RWPE1 (cell line): ENCODE measurements at regions not wholly inside any gene's neighbourhood (a gene's known extent, or its start where the extent isn't known, plus 50 kb on each side); places are given as distances from the start of the nearest gene placed in this dataset.
A peak's percentile ranks its signal among the peaks of the same experiment; 100 is the strongest.

Experiments used
- CTCF ChIA-PET: fragments of 350-600 bp; sonication (Branson Sonifier 250); formaldehyde crosslinking; extraction: SDS; loops from one replicate; lab custom pipeline; 2021; lab: Yijun Ruan, JAX
- POLR2A ChIA-PET: fragments of 400-600 bp; formaldehyde crosslinking; extraction: SDS; loops from one replicate; lab custom pipeline; 2020; ENCODE audit warnings: antibody characterized with exemption; ENCODE audit not compliant: low non-redundant PET; lab: Yijun Ruan, JAX
- DNase-seq: peaks from one replicate; pipeline ENCODE4 v3.0.0; 2012; ENCODE audit warnings: low spot score
- H3K27ac ChIP-seq: fragments of 450-650 bp; 2 replicates; pipeline ENCODE4 v1.5.1; 2017
- TF ChIP-seq, protein P1 (sequence below): fragments of 450-650 bp; conservative IDR thresholded peaks from 2 replicates; pipeline ENCODE4 v1.5.1; 2017; ENCODE audit warnings: low read depth, mild to moderate bottlenecking

DNA sequence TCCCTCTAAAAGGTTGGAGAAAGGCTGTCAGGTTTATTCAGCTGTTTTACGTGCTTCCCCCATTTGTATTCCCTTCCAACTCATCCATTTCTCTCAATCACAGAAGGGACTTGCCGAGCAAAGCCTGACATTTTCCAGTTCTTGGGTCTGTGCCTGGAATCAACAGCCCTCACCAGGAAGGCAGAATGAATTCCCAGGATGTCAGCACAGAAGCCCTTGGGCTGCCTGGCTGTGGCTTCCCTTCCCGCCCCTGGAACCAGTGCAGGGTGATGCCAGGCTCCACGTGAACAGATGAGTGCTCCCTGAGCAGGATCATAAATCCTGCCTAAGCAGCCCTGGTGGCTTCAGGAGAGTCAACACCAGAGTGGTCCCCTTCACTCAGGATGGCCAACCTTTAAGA lies 86.1 kb upstream of the CD83 start:
- ChIA-PET CTCF (no interaction called here), POLR2A (no interaction called here)
- TF ChIP-seq, protein P1, sequence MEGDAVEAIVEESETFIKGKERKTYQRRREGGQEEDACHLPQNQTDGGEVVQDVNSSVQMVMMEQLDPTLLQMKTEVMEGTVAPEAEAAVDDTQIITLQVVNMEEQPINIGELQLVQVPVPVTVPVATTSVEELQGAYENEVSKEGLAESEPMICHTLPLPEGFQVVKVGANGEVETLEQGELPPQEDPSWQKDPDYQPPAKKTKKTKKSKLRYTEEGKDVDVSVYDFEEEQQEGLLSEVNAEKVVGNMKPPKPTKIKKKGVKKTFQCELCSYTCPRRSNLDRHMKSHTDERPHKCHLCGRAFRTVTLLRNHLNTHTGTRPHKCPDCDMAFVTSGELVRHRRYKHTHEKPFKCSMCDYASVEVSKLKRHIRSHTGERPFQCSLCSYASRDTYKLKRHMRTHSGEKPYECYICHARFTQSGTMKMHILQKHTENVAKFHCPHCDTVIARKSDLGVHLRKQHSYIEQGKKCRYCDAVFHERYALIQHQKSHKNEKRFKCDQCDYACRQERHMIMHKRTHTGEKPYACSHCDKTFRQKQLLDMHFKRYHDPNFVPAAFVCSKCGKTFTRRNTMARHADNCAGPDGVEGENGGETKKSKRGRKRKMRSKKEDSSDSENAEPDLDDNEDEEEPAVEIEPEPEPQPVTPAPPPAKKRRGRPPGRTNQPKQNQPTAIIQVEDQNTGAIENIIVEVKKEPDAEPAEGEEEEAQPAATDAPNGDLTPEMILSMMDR: no peak
- H3K27ac ChIP-seq: no peak overlapping the region
- DNase-seq: no peak

DNA sequence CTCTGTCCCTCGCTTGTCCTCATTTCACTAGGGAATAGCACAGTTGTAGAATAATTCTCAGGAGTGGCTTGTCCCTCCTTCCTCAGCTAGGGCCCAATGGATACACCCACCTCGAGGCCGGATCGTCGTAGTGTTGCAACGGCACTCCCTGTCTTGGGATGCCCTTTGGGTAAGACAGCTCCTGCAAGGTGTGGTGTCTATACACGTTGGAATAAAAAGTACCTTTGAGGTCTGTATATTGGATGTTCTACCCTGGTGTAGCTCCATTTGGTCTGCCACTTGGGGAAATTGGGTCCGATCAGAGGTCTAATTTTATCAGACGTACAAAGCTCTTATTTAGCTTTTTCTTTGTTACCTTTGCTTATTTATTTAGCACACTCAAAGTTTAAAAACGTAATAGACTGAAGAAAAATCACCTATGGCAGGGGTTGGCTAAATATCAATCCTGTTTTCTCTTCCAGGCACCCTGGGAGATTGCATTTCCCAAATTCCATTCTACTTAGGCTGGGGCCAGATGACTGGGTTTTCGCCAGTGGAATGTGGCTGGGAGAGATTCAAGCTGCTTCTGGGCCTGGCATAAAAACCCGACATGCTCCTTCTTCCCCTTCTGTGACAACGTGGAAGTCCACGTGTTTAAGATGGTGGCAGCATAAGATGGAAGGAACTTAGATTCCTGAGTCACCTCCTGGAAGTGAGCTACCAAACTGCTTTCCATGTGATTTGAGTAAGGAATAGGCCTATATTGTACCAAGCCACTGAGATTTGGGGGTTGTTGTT lies 82.3 kb upstream of the CD83 start:
- CTCF ChIA-PET: interaction anchor here (0.8 kb wide), 2 partner anchors 17 to 320 kb away, joined by 3 read pairs; no protein-coding TSS in a partner anchor
- no peak overlapping the region for H3K27ac ChIP-seq

DNA sequence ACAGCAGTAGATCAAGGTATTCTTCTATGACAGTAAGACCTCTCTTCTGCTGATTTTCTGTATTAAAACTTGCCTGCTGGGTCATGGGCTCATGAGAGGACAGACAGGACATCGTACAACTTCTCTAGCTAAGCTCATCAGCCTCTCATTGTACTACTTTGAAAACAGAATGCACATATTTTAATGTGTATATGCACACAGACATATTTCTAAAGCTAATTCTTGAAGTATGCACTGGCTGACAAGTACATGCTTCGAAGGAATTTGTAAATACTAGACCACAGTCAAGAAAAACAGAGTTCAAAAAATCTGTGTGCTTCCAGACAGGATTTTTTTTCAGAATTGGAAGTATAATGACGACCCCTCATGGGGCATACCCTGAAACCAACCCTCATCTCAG lies 81.7 kb upstream of the CD83 start:
- H3K27ac ChIP-seq: no peak overlapping the region
- POLR2A ChIA-PET: no interaction called here

More for the DNA sequence above, 82.3 kb upstream of the CD83 start:
- TF ChIP-seq, protein P1: no peak
- POLR2A ChIA-PET: no interaction called here
- DNase-seq: peak; percentile 18

DNA sequence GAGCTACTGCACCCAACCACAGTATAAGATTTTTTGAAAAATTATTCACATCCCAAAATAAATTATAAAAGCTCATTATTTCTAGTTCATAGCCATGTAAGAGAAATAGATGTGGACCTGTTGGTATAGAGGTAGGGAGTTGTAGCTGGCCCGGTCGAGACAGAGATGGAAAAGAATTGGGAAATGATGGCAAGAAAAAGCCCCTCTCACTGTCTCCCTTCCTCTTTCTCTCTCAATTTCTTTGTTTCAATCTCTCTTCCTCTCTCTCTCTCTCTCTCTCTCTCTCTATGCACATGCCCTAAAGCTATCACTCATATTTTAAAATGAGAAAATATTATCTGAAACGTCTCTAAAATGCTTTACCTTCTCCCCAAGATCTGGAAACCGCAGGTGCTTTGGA lies 80.7 kb upstream of the CD83 start:
- TF ChIP-seq, protein P1: no peak
- ChIA-PET CTCF (interaction anchor here (0.5 kb wide), 1 partner anchor 1399 kb away, joined by 4 read pairs; no protein-coding TSS in a partner anchor), POLR2A (no interaction called here)
- DNase-seq: no peak
- H3K27ac ChIP-seq: no peak overlapping the region

More for the DNA sequence above, 81.7 kb upstream of the CD83 start:
- TF ChIP-seq, protein P1: no peak
- CTCF ChIA-PET: no interaction called here
- no peak for DNase-seq

DNA sequence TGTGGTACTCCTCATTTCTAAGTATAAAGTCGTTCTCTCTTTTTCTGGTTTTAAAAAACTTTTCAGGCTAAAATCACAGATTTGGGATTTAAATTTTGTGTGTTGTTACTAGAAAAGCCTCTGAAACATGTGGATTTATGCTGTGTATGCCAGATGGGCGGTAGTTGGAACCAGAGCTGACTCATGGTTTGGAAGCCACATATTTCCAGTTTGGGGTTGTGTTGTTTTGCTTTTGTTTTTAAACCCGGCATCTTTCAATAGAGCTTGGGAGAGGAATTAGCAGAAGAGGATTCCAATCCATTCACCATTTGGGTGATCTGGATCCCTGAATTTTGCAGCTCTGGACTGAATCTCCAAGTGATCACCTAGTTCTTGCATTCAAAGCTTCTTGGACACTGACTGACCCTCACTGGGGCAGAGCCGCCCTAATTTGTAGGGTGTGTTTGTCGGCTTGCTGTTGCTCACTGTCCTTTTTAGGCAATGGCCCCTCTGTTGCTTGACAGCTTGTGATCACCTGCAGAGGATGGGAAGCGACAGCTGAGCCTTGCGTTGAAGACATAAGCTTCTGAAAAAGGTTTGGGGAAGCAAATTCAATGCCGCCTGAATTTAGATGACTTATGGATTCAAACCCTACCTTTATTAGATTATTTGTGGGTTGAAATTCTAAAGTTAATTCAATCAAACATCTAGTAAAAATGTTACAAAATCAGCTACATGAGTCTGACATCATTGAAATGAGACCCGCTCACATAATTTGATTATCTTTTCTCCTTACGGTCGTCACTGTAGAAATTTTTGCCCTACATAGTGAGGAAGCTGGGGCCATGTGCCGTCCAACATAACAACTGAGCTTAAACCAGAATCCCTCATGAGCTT lies 79.9 kb upstream of the CD83 start:
- TF ChIP-seq, protein P1: no peak
- no peak for DNase-seq
- ChIA-PET CTCF (no interaction called here), POLR2A (no interaction called here)
- H3K27ac ChIP-seq: no peak overlapping the region

DNA sequence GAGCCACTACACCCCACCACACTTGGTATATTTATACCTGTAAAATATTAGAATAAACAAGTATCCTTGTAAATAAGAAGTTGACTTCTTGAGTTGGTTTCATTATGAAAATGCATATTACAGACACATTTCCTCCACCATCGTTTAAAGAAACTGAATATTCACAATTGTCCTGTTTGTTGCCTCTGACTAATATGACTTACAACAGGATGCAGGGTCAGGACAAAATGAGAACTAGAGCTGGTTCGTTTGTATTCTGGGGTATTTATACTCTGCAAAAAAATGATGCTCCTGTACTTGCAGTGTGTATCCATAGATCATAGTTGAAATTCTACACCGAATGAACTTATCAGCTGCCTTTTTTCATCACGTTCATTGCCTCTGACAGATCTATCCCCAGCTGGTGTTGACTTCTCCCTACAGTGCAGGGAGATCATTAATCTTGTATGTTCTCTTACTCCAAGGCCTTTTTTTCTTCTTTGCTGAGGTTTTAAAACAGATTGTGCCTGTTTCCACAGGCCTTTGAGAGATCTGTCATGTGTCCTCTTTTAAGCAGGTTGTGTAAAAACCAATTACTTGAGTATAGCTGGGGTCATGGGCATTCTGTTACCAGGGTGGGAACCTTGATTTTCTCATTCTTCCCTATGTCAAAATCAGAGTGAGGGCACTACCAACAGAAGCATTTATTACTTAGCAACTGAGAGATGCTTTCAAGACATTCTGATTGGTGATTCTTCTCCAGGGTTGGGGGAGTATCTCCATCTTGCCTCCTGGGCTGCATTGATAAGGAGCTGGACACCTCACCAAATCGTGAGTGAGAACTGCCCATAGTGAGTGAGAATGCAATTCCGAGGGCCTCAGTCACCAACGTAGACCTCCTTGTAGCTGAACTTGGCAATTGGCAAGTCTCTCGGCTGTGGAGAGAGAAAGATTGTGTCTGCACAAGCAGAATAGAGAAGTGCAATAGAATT lies 78.8 kb upstream of the CD83 start:
- H3K27ac ChIP-seq: no peak overlapping the region
- POLR2A ChIA-PET: no interaction called here
- no peak for DNase-seq
- TF ChIP-seq, protein P1: no peak
- CTCF ChIA-PET: interaction anchor here (1.1 kb wide), 1 partner anchor 130 kb away, joined by 6 read pairs; no protein-coding TSS in a partner anchor
